Fibroblast of pulmonary artery (primary cell): ENCODE measurements at regions not wholly inside any gene's neighbourhood (a gene's known extent, or its start where the extent isn't known, plus 50 kb on each side); places are given as distances from the start of the nearest gene placed in this dataset.
A peak's percentile ranks its signal among the peaks of the same experiment; 100 is the strongest.

ENCODE experiments used
- DNase-seq: peaks from one replicate; pipeline ENCODE4 v3.0.0-alpha.2; 2010; ENCODE audit warnings: low read depth
- H3K4me3 ChIP-seq: replicated peaks from 2 replicates; pipeline ENCODE4 v1.5.1; 2011; ENCODE audit warnings: low read depth, mild to moderate bottlenecking, control low read depth, low read length, moderate library complexity
- CTCF ChIP-seq: IDR thresholded peaks from 2 replicates; pipeline ENCODE4 v1.5.1; 2011; ENCODE audit warnings: mild to moderate bottlenecking, control low read depth, low read length, inconsistent platforms; ENCODE audit errors: missing control alignments

- H3K4me3 ChIP-seq = no peak overlapping the region
- no peak for DNase-seq
- no peak for TF ChIP-seq CTCF
Measured at GRCh38 chr4:11777447-11777846, 348.8 kb upstream of the HS3ST1 start.

DNA sequence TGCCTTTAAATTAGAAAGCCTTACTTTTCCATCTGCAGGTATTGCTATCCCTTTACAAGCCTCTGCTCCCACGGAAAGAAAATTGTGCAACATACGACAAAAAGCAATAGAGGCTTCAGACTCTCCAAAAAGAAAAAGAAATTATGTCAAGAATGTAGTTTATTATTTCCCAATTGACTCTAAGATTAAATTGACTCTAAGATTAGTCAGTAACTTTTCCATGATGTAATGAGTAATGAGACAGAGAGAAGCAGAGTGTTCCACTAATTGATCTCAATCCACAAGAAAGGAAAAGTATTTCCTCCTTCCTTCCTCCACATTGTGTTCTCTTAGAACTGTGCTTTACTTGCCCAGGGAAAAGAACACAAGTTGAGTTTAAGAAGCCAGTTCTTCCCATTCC, 345.7 kb upstream of the HS3ST1 start:
- DNase-seq = peak; percentile 85
- TF ChIP-seq CTCF = no peak
- H3K4me3 ChIP-seq = no peak overlapping the region

DNA sequence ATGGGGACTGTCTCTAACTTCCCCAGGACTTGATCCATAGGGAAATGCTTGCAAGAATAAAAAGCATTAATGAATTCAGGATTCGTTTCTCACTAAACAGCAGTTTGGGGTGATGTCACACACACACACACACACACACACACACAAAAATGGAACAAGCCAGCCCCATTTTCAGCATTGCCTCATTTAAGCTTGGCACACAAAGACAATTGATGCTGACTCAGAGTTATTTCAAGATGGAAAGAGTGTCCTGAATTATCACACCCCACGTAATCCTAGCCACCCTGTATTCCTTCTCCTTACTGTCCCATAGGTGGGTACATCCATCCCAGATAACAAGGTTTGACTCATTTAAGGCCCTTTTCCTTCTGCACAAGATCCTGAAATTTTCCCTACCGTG, 345.1 kb upstream of the HS3ST1 start:
- no peak overlapping the region for H3K4me3 ChIP-seq
- peak; percentile 75 for DNase-seq
- no peak for TF ChIP-seq CTCF

DNA sequence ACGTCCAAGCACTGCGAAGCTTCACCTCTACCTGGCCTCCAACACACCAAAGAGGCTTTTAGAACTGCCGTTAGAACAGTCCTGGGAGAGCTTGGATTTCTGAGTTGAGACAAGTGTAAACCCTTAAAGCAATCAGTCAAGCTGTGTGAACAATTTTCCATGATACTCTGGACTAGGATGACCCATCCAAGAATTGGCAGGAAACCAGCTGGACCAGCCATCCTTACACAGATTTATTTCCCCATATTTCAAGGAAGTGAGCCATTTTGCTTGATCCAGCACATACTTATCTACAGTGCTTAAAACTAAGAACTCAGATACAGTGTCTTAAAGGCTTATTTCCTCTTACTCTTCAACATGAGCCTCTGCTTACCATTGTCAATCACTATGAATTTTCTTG, 340.7 kb upstream of the HS3ST1 start:
- H3K4me3 ChIP-seq = no peak overlapping the region
- no peak for TF ChIP-seq CTCF
- peak; percentile 88 for DNase-seq

DNA sequence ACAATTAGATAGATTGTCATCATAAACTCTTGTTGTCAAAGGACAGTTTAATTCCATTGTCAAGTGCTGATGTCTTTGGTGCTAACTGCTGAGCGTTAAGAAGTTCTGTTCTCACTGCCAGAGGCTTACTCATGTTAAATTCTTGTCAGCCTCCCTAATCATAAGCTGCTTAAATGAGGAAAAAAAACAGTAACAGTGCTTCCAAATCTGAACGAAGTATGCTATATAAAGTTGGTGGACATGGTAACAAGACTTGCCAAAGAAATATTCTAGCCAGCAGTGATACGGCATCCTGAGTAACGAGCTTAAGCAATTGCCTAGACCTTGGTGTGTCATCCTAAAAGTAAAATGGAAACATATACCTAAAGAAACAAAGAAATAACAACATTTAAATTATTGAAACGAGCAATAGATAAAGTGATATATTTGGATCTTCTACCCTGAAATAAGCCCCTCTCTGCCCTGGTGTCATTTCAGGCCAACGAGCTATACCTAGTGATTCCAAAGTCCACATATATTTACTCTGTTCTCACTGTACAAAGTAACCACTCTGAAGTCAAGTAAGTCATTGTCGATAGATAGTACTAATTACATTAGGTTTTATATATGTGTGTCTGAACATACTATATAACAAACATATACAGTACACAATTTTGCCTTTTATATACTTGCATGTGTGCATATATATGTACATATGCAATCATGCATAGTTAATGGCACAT, 339.7 kb upstream of the HS3ST1 start:
- H3K4me3 ChIP-seq = no peak overlapping the region
- DNase-seq = peak; percentile 63
- no peak for TF ChIP-seq CTCF

- H3K4me3 ChIP-seq = no peak overlapping the region
- TF ChIP-seq CTCF = peak; percentile 83
- DNase-seq = peak; percentile 70
Measured at GRCh38 chr4:11765849-11766453, 337.3 kb upstream of the HS3ST1 start.

GRCh38 chr4:11748164-11748872, 319.6 kb upstream of the HS3ST1 start:
- peak; percentile 88 for DNase-seq
- H3K4me3 ChIP-seq = peak overlapping the region; percentile 26
- no peak for TF ChIP-seq CTCF
